NCI-H748 (cell line): ENCODE measurements at regions not wholly inside any gene's neighbourhood (a gene's known extent, or its start where the extent isn't known, plus 50 kb on each side); places are given as distances from the start of the nearest gene placed in this dataset.

Experiments
- DNase-seq: peaks from one replicate; lab custom pipeline; 2025; ENCODE audit not compliant: unreplicated experiment; lab: John Stamatoyannopoulos, UW

DNA sequence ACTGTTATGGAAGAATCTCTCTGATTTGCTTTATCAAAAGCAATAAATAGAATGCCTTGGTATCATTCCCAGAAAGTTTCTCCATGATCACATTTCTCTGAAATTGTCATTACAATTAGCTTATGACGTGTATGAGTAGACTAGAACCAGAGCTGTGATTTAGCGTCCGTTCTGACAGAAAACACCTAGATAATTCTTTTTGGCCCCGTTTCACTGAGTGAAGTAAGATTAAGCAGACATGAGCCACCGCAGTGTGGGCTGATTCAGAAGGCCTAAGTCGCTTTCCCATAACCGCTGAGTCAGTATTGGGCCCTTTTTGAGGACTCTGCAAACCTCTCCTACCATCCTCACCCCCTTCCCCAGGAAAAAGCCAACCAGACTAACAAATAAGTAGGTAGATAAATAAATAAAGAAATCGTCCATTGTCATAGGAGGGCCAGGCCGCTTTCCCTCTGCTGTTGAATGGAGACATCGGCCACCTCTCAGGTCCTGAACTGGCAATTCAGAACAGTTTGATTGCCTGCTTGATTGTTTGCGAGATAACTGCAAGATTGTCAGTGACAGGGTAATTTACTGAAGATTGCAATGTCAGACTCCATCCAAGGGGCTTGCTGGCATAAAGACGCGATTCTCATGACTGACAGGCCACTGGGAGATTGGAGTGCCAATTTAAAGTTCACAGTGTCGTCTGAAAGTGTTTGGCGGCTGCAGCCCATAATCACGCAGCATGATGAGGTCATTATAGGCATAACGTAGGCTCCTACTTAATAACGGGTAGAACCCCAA is 105.0 kb upstream of the WWC1 start:
- DNase-seq, result no peak

DNA sequence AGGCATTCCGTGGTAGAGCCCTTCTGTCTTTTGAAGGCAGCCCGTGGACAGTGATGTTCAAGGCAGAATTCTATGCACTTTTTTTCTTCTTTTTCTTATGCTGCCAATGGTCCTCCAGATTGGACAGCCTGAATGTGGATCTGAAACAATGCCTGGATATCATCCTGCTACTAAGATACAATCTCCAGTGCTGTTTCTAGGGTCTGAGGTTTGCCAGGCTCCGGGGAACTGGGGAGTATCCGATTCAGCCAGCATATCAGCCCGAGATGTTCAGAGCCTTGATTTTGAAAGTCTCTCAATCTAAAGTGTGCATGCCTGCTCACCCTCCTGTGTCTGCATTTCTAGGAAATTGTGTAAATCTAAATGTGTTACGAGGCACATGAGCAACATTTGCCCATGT is 103.8 kb upstream of the WWC1 start:
- no peak for DNase-seq

DNA sequence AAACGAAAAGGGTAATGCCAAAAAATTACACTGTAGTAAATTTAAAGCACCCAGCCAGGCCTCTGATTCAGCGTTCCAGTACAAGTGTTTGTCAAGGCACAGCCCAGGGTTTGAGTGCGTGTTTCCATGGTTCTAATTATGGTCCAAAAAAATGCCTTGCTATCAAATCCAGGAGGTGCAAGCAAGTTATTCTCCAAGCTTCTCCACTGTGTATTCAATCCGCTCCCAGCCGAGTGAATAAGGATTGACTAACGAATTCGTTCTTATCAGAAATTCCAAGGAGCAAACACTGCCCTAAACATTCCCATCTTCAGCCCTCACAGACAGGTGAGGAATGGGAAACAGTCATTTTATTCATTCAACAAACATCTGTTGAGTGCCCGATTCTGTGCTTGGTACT is 103.3 kb upstream of the WWC1 start:
- no peak for DNase-seq

DNA sequence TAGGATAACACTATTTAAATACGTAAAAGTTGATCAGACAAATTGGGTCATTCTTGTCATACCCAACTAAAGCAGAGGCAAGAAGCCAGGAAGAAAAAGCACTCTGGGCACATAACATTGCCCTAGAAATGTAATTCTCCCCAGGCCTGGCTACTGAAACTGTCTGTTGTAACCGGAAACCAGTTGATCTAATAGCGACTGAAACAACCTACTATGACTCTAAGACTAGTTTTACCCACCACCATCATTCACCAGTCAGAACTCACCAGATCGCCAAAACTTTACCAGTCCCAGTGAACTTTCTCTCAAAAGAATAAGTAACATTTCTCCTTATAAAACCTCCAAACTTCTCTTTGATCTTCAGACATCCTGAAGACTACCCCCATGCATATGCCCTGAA is 99.3 kb upstream of the WWC1 start:
- DNase-seq, result no peak

DNA sequence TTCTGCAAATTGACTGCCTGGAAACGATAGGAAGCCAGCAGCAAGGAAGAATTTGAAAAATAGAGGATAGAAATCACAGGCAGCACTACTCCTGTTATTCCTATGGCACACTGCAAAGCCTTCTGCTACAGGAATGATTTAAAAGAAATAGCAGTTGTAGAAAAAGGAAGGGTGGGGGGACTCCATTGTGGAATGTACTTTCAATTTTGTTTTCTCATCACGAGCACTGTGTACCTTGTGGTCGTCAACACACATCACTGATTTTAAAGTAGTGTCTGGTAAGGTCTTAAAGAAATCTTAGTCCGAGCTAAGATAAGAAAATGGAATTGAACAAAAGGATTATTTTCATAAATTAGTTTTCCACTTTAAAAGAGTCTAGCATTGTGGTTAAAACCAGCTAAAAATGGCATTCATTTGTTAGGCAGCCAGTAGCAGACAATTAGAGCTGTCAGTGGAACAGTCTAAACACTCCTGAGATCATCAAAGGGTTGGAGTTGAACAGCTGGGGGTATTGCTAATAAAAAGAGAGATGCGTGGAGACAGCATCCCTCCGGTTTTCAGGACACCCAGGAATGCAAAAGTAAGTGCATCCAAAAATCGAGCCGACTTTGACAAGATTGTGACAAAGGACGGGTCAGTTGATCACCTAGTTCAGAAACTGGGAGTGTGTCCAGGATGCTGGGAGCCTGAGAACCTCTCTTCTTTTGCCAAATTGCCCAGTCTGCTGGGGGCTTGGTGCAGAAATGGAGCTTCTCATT is 97.8 kb upstream of the WWC1 start:
- DNase-seq, result no peak

DNA sequence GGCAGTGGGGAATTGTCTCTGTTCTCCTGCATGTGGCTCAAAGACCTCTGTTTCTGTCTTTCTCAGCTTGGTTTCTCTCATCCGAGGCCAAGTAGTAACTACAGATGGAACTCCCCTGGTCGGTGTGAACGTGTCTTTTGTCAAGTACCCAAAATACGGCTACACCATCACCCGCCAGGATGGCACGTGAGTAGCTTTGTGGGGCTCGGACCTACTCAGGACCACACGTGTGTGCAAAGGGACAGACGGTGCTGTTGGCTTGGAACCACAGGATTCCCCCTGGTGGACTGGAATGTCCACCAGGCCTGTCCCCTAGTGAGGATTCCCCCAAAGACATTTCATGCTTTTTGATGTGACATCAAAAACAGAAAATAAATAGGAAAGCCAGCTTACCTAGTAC is 96.3 kb upstream of the WWC1 start:
- DNase-seq, result no peak

DNA sequence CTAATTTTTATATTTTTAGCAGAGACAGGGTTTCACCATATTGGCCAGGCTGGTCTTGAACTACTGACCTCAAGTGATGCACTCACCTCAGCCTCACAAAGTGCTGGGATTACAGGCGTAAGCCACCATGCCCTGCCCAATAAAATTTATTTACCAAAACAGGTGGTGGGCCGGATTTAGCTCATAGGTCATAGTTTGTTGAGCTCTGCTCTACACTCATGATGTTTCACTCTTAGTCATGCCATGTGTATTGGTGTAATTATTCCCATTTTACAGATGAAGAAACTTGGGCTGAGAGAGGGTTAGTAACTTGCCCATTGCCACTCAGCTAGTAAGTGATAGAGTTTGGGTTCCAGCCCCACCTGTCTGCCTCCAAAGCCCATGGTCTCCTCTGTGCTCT is 93.1 kb upstream of the WWC1 start:
- no peak for DNase-seq

DNA sequence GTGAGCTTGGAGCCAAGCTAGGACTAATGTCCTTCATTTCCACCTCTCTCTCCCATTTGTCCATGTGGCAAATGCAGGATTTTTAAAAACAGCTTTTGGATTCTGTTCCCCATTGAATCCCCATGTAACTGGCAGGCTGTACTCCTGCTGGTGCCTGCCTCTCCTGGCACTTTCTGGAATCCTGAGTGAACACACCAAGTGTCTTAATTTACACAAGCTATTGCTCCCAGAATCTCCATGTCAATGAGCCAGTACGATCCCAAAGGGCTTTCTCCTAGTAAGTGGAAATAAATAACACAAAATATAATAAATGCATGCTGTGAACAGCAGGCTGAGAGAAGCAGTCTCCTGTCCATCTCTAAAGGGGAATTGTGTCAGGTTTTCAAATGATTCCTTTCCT is 88.4 kb upstream of the WWC1 start:
- no peak for DNase-seq

DNA sequence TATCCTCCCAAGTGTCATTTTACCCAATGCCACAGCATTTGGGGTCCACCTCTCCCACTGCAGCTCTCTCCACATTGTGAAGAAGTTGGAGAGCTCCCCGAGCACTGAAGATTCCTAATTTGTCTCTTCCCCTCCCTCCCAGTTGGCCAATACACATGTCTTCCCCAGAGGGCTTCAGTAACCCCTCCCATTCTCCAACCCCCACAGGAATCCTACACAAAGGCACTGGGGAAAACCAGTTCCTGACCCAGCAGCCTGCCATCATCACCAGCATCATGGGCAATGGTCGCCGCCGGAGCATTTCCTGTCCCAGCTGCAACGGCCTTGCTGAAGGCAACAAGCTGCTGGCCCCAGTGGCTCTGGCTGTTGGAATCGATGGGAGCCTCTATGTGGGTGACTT is 87.3 kb upstream of the WWC1 start:
- DNase-seq, result no peak

DNA sequence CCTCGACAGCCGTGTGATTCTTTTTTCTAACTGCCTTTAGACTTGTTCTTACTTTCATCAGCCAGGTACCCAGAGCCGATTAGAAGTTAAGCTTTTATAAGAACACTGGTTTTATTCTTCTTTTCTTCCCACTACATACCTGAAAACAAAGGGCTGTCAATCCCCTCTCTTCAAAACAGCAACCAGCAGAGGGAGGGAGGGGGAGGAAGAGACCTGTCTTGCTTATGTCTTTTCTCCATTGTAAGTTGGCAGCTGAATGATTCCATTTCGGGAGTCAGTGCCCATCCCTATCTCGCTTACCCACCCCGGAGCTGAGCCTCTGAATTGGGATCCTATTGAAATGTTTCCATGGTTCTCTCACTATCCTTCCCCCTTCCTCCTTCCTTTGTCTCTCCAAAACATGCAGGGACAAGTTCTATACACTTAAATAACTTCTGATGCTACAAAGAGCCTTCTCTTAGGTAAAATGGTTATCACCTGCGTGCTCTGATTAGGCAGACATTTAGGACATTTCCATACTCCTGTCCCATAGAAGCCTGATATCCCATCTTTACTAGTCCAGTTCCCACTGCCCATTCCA is 83.9 kb upstream of the WWC1 start:
- no peak for DNase-seq

DNA sequence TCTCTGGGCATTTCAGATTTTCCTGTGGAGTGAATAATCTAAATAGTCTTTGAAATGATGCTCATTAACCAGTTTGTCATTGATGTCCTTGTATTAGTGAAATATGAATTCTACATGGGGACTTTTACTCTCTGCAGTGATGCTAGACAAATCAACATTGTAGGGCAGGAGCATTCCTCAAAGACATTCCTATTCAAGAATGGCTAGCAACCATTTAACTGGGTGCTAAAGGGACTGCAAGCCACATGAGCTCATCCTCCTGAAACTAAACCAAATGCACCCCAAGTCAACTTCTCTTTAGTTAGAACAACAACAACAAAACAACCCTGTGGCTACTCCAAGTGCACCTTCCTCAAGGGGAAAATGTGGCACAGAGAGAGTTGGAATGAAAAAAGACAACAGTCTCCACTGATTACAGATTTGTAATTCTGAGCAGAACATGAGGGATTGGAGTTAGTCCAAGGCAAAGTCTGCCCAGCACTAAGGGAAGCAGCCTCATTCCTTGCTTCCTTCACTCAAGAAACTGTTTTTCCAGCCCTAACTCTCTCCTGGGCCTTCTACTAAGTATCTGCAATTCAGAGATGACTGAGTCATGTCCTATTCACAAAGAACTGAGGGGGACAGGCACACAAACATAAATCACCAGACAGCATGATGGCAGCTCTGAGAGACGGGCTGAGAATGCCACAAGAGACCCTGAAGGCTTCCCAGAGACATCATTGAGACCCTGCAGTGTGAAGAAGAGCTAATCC is 82.0 kb upstream of the WWC1 start:
- no peak for DNase-seq

DNA sequence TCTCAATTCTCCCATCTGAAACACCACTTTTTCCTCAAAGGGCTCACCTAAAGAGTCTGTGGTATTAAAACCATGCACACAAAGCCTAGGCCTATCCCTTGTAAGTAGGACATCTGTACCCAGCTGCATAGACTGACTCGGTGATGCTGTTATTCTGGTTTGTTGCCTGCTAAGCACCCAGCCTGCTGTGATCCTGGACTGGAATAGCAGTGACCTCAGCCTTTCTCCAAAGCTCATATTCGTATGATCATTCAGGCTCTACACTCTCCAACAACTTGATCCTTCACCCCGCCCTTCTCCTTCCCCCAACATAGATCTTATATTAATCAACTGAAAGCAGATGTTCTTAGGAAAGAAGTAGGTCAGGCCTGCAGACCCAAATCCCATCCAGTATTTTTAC is 81.4 kb upstream of the WWC1 start:
- no peak for DNase-seq

DNA sequence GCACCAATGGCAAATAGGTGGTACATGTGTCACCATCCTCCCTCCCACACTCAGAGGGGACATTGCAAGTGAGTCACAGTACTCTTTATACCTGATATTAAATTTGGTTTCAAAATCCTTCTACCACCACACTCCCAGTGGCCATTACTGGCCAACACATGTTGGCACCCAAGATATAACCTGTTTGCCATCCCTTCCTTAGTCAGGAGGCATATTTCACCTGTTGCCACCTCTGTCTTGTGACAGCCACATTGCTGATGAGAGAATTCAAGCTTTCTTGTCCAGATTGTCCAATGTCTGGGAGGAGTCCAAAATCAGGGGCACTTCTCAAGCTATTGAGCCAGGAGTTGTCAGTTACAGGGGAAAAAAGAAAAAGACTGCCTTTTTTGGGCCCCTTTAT is 80.2 kb upstream of the WWC1 start:
- DNase-seq, result no peak

DNA sequence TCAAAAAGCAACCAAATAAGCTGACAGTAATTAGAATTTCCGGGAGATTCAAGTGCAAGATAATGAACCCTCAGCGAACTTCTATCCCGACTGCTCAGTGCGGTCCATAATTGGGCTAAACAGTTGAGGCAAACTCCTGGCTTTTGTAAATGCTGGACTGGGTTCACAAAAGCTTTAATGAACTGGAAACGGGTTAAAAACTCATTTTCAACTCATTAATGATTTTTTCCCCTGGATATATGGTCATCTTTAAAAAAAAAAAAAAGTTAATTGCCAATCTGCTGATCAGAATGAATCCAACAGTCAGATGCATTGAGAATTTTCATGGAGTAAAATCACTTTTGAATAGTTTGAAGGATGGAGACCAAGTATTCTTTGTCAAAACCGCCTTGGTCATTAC is 79.5 kb upstream of the WWC1 start:
- no peak for DNase-seq

DNA sequence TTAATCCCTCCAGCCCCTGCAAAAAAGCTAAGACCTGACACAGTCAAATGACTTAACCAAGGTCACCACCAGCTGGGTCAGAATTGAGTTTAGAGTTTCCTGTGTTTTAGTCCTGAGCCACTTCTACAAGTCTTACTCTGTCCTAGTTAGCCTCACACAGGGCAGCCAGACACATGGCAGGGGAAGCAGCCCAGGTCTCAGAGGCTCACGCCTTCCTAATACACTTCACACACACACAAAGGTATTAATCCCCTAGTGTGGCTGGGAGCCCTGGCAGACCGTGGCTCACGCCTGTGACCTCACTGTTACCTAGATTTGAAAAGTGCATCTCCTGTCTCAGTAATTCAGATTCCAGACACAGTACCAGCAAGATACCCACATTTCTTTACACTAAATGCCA is 77.4 kb upstream of the WWC1 start:
- no peak for DNase-seq

DNA sequence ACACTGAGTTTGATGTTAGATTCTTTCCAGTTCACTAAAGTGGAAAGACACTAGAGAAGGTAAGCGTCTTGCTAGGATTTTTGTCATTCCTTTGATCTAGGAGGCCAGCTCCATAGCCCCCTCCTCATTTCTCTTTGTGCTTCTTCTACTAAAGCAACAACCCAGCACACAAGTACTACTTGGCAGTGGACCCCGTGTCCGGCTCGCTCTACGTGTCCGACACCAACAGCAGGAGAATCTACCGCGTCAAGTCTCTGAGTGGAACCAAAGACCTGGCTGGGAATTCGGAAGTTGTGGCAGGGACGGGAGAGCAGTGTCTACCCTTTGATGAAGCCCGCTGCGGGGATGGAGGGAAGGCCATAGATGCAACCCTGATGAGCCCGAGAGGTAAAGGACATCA is 76.6 kb upstream of the WWC1 start:
- DNase-seq, result no peak

DNA sequence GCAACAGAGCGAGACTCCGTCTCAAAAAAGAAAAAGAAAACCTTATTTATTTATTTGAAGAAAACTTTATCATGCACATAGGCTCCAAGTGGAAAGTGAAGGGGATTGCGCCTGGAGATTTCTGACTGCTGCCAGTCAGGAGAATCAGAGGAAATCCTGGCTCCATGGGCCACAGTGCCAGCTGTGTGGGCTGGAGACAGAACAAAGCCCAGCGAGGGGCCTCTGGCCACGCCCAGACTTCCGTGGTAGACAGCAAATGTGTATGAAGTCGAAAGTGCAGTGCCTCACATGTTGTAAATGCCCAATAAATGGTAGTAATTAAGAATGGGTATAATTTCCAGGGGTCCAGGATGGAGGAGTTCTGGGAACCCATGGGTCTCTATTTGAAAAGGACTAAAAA is 75.8 kb upstream of the WWC1 start:
- peak; percentile 73 for DNase-seq

DNA sequence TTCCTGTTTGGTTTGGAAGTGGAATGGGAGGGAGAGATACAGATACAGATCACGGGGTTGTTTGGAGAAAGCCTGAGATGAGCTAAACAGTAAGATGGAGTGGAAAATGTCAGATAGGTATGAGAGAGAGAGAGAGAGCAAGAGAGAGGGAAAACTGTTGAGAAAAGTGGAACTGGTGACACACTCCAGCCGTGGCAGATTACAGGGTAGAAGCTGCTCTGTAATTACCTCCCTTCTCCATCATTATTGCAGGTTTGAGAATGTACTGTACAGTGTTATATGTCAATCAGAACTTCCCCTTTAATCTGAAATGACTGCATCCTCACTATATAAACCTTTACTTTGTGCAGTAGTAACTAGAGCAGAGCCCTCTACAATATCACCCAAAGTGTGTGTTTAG is 74.5 kb upstream of the WWC1 start:
- no peak for DNase-seq

DNA sequence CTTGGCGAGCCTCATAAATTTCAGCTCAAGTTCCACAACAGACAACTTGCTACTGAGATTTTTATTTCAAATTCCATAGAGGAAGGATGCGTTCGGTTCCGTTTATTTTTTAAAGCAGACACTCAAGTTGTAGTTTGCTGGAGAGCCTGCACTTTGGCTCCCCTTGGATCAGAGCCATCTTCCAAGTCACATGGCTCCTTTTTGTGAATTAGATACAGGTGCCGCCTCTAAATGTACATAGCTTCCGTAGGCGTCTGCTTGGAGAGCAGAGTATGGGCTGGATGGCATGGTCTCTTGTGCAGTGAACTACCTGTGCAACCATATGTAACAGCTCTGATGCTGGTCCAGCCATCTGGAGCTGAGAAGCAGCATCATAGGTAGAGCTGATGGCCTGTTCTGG is 73.9 kb upstream of the WWC1 start:
- peak; percentile 16 for DNase-seq

DNA sequence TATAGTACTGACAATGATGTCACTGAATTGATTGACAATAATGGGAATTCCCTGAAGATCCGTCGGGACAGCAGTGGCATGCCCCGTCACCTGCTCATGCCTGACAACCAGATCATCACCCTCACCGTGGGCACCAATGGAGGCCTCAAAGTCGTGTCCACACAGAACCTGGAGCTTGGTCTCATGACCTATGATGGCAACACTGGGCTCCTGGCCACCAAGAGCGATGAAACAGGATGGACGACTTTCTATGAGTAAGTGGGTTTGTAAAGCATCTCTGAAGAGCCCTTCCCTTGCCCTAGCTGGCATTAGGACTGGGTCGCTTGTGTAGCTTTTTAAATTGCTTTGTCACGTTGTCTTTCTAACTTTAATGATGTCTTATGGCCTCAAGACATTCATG is 72.7 kb upstream of the WWC1 start:
- no peak for DNase-seq

DNA sequence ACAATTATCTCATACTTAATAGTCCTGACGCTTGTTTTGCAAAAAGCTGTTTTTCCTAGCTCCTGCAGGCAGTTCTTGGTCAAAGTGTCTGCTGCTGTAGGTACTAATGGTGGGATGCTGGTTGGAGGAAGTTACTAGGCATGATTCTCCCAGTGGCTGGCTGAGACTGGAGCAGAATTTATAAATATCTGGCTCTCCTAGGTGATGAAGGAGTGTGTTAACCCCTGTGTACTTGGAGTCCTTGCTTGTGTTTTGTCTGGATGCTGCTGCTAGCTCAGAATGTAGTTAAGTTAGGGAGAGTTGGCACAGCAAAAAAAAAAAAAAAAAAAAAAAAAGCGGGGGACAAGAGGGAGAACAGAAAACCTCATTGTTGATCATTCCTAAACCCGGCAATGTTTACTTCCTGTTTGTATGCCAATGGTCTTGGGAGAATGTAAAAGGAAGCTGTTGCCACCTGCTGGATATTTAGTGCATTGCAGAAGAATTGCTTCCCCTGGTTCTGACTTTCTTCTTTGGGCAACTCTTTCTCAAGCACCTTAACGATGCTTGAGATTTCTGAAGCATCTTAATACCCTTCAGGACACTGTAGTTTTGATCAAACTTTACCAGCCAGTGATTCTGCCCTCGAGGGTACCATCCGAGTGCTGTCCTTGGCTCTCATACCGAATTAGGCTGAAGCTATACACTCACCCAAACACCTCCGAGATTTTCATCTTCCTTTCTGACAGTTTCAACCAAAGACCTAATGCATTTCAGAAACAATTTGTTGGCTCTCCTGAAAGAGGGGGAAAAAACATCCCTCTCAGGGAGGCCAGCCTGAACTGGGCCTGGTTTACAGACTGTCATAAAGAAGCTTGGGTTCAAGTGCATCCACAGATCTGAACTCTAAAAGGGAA is 71.7 kb upstream of the WWC1 start:
- DNase-seq, result peak; percentile 79
